IMR-90 (cell line): ENCODE measurements at regions not wholly inside any gene's neighbourhood (a gene's known extent, or its start where the extent isn't known, plus 50 kb on each side); places are given as distances from the start of the nearest gene placed in this dataset.
A peak's percentile ranks its signal among the peaks of the same experiment; 100 is the strongest.

Source experiments
- ATAC-seq: fragments of 200-7000 bp; cut with Tn5 transposase; 2 replicates; pipeline ENCODE4 v1.9.1; 2020; ENCODE audit warnings: low read depth, mild to moderate bottlenecking, moderate library complexity
- BruUV-seq: library from RNA; stranded (reverse); fragments of 400-500 nt; replicated peaks from 2 replicates; lab custom pipeline; 2021; lab: Mats Ljungman, UMichigan
- CTCF ChIA-PET: fragments of 300-600 bp; formaldehyde crosslinking; extraction: SDS; loops from one replicate; lab custom pipeline; 2021; ENCODE audit warnings: antibody characterized with exemption; lab: Yijun Ruan, JAX
- POLR2A ChIA-PET: fragments of 300-600 bp; sonication (Branson Sonifier 250); formaldehyde crosslinking; loops from one replicate; lab custom pipeline; 2022; ENCODE audit warnings: antibody characterized with exemption; ENCODE audit not compliant: unreplicated experiment; lab: Charles Lee
- DNase-seq: peaks from one replicate; pipeline ENCODE4 v3.0.0; 2013
- H2AFZ ChIP-seq: replicated peaks from 2 replicates; pipeline ENCODE3; 2013; ENCODE audit warnings: low read length, mild to moderate bottlenecking; ENCODE audit not compliant: poor library complexity
- H2AK5ac ChIP-seq: 2 replicates; pipeline ENCODE4 v1.6.1; 2013; ENCODE audit warnings: low read depth, low read length, inconsistent platforms
- H2AK9ac ChIP-seq: replicated peaks from 2 replicates; pipeline ENCODE3; 2013; ENCODE audit warnings: mild to moderate bottlenecking, low read depth, low read length, moderate library complexity; ENCODE audit not compliant: poor library complexity
- H2BK120ac ChIP-seq: 2 replicates; pipeline ENCODE4 v1.6.1; 2013; ENCODE audit warnings: low read depth, low read length, inconsistent platforms
- H2BK15ac ChIP-seq: 3 replicates; pipeline ENCODE4 v1.6.1; 2013; ENCODE audit warnings: low read depth, low read length, inconsistent platforms
- H2BK20ac ChIP-seq: 2 replicates; pipeline ENCODE4 v1.6.1; 2013; ENCODE audit warnings: low read depth, mild to moderate bottlenecking, inconsistent platforms, low read length, moderate library complexity
- H2BK5ac ChIP-seq: 2 replicates; pipeline ENCODE4 v1.6.1; 2013; ENCODE audit warnings: mild to moderate bottlenecking, low read depth, low read length, inconsistent platforms; ENCODE audit not compliant: poor library complexity, severe bottlenecking
- H3K14ac ChIP-seq: replicated peaks from 2 replicates; pipeline ENCODE4 v1.6.1; 2013; ENCODE audit warnings: low read depth, low read length, inconsistent platforms
- H3K18ac ChIP-seq: 2 replicates; pipeline ENCODE4 v1.6.1; 2013; ENCODE audit warnings: low read depth, low read length, control low read depth
- H3K23ac ChIP-seq: 2 replicates; pipeline ENCODE4 v1.6.1; 2013; ENCODE audit warnings: low read depth, low read length, inconsistent platforms
- H3K27ac ChIP-seq: 2 replicates; pipeline ENCODE4 v1.5.1; 2013; ENCODE audit warnings: mild to moderate bottlenecking, control low read depth, low read length; ENCODE audit not compliant: insufficient read depth
- H3K27me3 ChIP-seq: 2 replicates; pipeline ENCODE4 v1.6.1; 2013; ENCODE audit warnings: low read length; ENCODE audit not compliant: control insufficient read depth, insufficient read depth
- H3K36me3 ChIP-seq: 2 replicates; pipeline ENCODE4 v1.6.1; 2013; ENCODE audit warnings: low read length, mixed read lengths; ENCODE audit not compliant: control insufficient read depth, insufficient read depth
- H3K4ac ChIP-seq: 2 replicates; pipeline ENCODE4 v1.6.1; 2013; ENCODE audit warnings: low read depth, low read length, inconsistent platforms
- H3K4me1 ChIP-seq: 2 replicates; pipeline ENCODE4 v1.6.1; 2013; ENCODE audit warnings: low read length, mixed read lengths; ENCODE audit not compliant: control insufficient read depth, insufficient read depth
- H3K4me2 ChIP-seq: 2 replicates; pipeline ENCODE4 v1.6.1; 2013; ENCODE audit warnings: low read depth, mild to moderate bottlenecking, control low read depth, low read length, moderate library complexity
- H3K4me3 ChIP-seq: 2 replicates; pipeline ENCODE4 v1.5.1; 2013; ENCODE audit warnings: low read depth, mild to moderate bottlenecking, control low read depth, low read length, moderate library complexity; ENCODE audit not compliant: insufficient read depth
- H3K56ac ChIP-seq: 2 replicates; pipeline ENCODE4 v1.6.1; 2013; ENCODE audit warnings: low read length, inconsistent platforms; ENCODE audit not compliant: insufficient read depth; ENCODE audit errors: extremely low read depth
- H3K79me1 ChIP-seq, 2 experiments: 2 replicates each; pipeline ENCODE4 v1.6.1; 2013; ENCODE audit warnings: low read length in 2 of 2, inconsistent platforms in 1 of 2, low read depth in 1 of 2
- H3K9ac ChIP-seq: 2 replicates; pipeline ENCODE4 v1.6.1; 2013; ENCODE audit warnings: low read depth, low read length, control low read depth
- H3K9me1 ChIP-seq: 2 replicates; pipeline ENCODE4 v1.6.1; 2013; ENCODE audit warnings: low read length, inconsistent platforms; ENCODE audit not compliant: insufficient read depth
- H3K9me3 ChIP-seq: 2 replicates; pipeline ENCODE4 v1.6.1; 2013; ENCODE audit warnings: low read length; ENCODE audit not compliant: control insufficient read depth, insufficient read depth
- H4K20me1 ChIP-seq: 2 replicates; pipeline ENCODE4 v1.6.1; 2013; ENCODE audit warnings: low read length, inconsistent platforms; ENCODE audit not compliant: insufficient read depth
- H4K5ac ChIP-seq: 2 replicates; pipeline ENCODE4 v1.6.1; 2013; ENCODE audit warnings: mild to moderate bottlenecking, low read depth, low read length, control low read depth
- H4K8ac ChIP-seq, 2 experiments: 2 replicates each; pipeline ENCODE4 v1.6.1; 2013; ENCODE audit warnings: low read depth in 2 of 2, low read length in 2 of 2, control low read depth in 1 of 2, inconsistent platforms in 1 of 2
- H4K91ac ChIP-seq: 2 replicates; pipeline ENCODE4 v1.6.1; 2013; ENCODE audit warnings: low read depth, low read length, inconsistent platforms; ENCODE audit not compliant: insufficient read depth
- ELK1 ChIP-seq: fragments of 150-350 bp; IDR thresholded peaks from 2 replicates; pipeline ENCODE4 v1.6.1; 2016; ENCODE audit warnings: low read depth, mild to moderate bottlenecking, low read length, moderate library complexity, borderline replicate concordance
- MAZ ChIP-seq: IDR thresholded peaks from 2 replicates; pipeline ENCODE4 v1.6.1; 2012; ENCODE audit warnings: low read depth, mild to moderate bottlenecking, low read length, improper control_type of control experiment, moderate library complexity, borderline replicate concordance
- MXI1 ChIP-seq: IDR thresholded peaks from 2 replicates; pipeline ENCODE4 v1.6.1; 2012; ENCODE audit warnings: low read depth, mild to moderate bottlenecking, low read length, moderate library complexity, borderline replicate concordance
- NFE2L2 ChIP-seq: fragments of 150-350 bp; IDR thresholded peaks from 2 replicates; pipeline ENCODE4 v1.6.1; 2016; ENCODE audit warnings: low read depth, mild to moderate bottlenecking, low read length
- WGBS, 2 experiments: methylation state at CpG; one replicate each; pipeline versions ENCODE4 v1.1.5 to v1.1.7; 2013; ENCODE audit warnings: missing lambda C conversion rate in 2 of 2; ENCODE audit not compliant: insufficient read length in 1 of 2; ENCODE audit errors: extremely low coverage in 2 of 2; 5-methylcytosine and 5-hydroxymethylcytosine counted together
- dilution Hi-C: fragments of 300-500 bp; cut with HindIII; formaldehyde crosslinking; loops from one replicate; pipeline ENCODE4 v1.14.3; 2018; ENCODE audit warnings: low sequenced_read_pairs; ENCODE audit not compliant: unreplicated experiment
- in situ Hi-C: fragments of 300-500 bp; cut with MboI; formaldehyde crosslinking; loops from 3 replicates; pipeline ENCODE4 v1.14.3; 2019; ENCODE audit warnings: low sequenced_read_pairs, inconsistent platforms, mixed read lengths
- intact Hi-C: fragments of 100-400 bp; cut with micrococcal nuclease; formaldehyde crosslinking; loops from 2 replicates; pipeline ENCODE4 v1.10.0; 2022

DNA sequence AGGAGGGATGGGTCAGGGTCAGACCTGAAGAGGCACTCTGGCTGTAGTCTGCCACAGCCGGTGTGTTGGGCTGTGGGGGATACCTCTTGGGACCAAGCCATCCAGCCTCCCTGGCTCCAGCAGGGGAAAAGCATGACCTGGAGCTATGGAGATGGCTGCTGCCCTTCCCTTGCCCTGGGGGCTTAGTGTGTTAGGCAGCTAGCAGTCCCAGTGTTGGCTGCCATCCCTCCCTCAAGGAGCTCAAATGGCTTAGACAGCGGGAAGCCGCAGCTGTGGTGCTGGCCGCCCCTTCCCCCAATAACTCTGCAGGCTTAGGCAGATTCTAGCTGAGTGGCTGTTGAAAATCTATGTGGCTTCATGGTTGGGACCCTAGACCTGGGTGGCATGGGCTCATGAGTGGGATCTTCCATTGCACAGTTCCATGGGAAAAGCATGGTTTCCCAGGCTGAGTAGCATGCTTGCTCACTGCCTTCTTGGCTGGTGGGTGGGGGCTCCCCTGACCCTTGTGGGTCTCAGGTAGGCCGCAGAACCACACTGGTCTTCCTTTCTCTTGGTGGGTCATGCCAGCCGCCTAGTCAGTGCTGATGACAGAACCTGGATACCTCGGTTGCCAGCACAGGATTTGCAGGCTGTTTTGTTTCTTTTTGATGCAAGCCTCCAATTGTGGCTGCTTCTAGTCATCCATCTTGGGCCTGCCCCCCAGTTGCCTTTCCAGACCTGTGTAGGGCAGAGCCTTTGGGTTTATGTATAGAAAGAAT is 69.0 kb upstream of the AHI1 start:
- H4K5ac ChIP-seq = no peak overlapping the region
- dilution Hi-C loops (no loop called here), in situ Hi-C loops (no loop called here), intact Hi-C loops (no loop called here)
- peak overlapping the region; percentile 3; the same call in 1 of the 2 replicates for H2BK120ac ChIP-seq
- H3K79me1 ChIP-seq = no peaks in the 10 kb centered on the region
- no peak overlapping the region for H3K23ac ChIP-seq
- H4K8ac ChIP-seq = no peak overlapping the region
- H4K20me1 ChIP-seq = no peaks in the 10 kb centered on the region
- H2BK5ac ChIP-seq = no peak overlapping the region
- ChIA-PET POLR2A (no interaction called here), CTCF (no interaction called here)
- no peaks in the 10 kb centered on the region for H3K36me3 ChIP-seq
- WGBS, 2 experiments = no CpG with 5 or more reads among the region's 7 CpGs
- peaks cover 7% of the 10 kb centered on the region for H3K4me1 ChIP-seq
- no peak overlapping the region for H4K91ac ChIP-seq
- H2AK5ac ChIP-seq = peak overlapping the region; percentile 69; the same call in 1 of the 2 replicates
- H3K9me1 ChIP-seq = no peaks in the 10 kb centered on the region
- no peak overlapping the region for H3K27ac ChIP-seq
- TF ChIP-seq MXI1 (no peak), MAZ (no peak), ELK1 (no peak), NFE2L2 (no peak)
- H2BK20ac ChIP-seq = peak overlapping the region; percentile 14; the same call in 1 of the 2 replicates
- H3K18ac ChIP-seq = no peak overlapping the region; the same call in 1 of the 2 replicates
- no peaks in the 10 kb centered on the region for H3K27me3 ChIP-seq
- no peaks in the 10 kb centered on the region for H3K9me3 ChIP-seq
- no peak overlapping the region for H3K4ac ChIP-seq
- H2BK15ac ChIP-seq = no peak overlapping the region
- BruUV-seq = no TSS peak
- no peak overlapping the region for H3K14ac ChIP-seq
- H3K4me3 ChIP-seq = no peak overlapping the region
- no peak overlapping the region for H3K9ac ChIP-seq
- no peak overlapping the region for H2AFZ ChIP-seq
- ATAC-seq (no peak), DNase-seq (no peak)
- no peak overlapping the region for H3K56ac ChIP-seq
- H2AK9ac ChIP-seq = no peak overlapping the region
- H3K4me2 ChIP-seq = no peak overlapping the region
